ENCODE measurements at regions not wholly inside any gene's neighbourhood (a gene's known extent, or its start where the extent isn't known, plus 50 kb on each side); places are given as distances from the start of the nearest gene placed in this dataset.

DNA sequence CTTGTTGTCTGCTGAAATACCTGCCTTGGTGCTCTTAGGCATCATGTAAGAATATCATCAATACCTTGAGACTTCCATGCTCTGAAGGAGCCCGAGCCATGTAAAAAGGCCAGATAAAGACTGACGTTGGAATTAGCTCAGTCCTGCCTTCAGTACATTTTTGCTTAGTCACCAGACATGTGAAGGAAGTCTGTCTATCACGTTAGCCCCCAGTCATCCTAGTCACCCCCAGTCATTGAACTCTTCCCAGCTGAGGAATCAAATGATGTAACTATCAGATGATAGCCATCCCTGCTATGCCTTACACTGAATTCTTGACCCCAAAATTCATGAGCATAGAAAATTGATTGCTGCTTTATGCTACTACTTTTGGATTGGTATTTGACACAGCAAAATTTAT is 351.2 kb upstream of the SGO1 start:
- Histone ChIP-seq H4K20me1 (replicated peaks in 1 of 2; ENCODE audit: control insufficient read depth in 1 of 2, insufficient read depth in 2 of 2, low read length in 2 of 2) (no peaks in the 10 kb centered on the region), H3K27me3 (replicated peaks in 1 of 4; ENCODE audit: control insufficient read depth in 3 of 4, extremely low read depth in 1 of 4, insufficient read depth in 3 of 4, low read length in 3 of 4) (no peaks in the 10 kb centered on the region), H3K23me2 (ENCODE audit: low read depth, low read length) (no peaks in the 10 kb centered on the region), H3K23ac (ENCODE audit: insufficient read length) (no peak overlapping the region), H3K79me2 (ENCODE audit: control insufficient read depth in 1 of 2, insufficient read depth in 2 of 2, low read length in 2 of 2) (no peaks in the 10 kb centered on the region), H3K36me3 (ENCODE audit: control insufficient read depth in 2 of 4, insufficient read depth in 4 of 4, low read length in 3 of 4) (no peaks in the 10 kb centered on the region), H3K27ac (ENCODE audit: low read depth, low read length) (no peak overlapping the region), H3K14ac (ENCODE audit: insufficient read length) (no peak overlapping the region), H2BK120ac (replicated peaks; ENCODE audit: low read depth, low read length) (no peak overlapping the region), H3K4me1 (replicated peaks in 1 of 4; ENCODE audit: control insufficient read depth in 3 of 4, insufficient read depth in 4 of 4, low read length in 3 of 4) (no peaks in the 10 kb centered on the region; a peak in 1 of 7 replicates), H3K9me3 (ENCODE audit: insufficient read depth in 2 of 2, low read depth in 1 of 2, low read length in 1 of 2) (no peaks in the 10 kb centered on the region), H2AFZ (ENCODE audit: low read length) (no peak overlapping the region), H3K56ac (replicated peaks; ENCODE audit: insufficient read length, low read depth, low read length) (no peak overlapping the region), H2BK12ac (ENCODE audit: low read depth, low read length) (no peak overlapping the region), H3K9ac (replicated peaks in 1 of 4; ENCODE audit: extremely low read depth in 1 of 4, low read depth in 3 of 4, low read length in 3 of 4) (no peak overlapping the region), H3K4me3 (ENCODE audit: extremely low read depth in 1 of 4, insufficient read depth in 2 of 4, low read depth in 3 of 4, low read length in 4 of 4) (no peak overlapping the region), H4K8ac (ENCODE audit: extremely low read depth, insufficient read depth, low read length) (no peak overlapping the region), H3K4ac (replicated peaks; ENCODE audit: insufficient read length, low read depth, low read length) (no peak overlapping the region), H4K91ac (replicated peaks; ENCODE audit: insufficient read length, low read length) (no peak overlapping the region), H2BK15ac (ENCODE audit: low read length) (no peak overlapping the region), H2AK5ac (ENCODE audit: low read depth, low read length) (no peak overlapping the region), H3K4me2 (ENCODE audit: insufficient read depth in 1 of 2, low read depth in 2 of 2, low read length in 2 of 2) (no peak overlapping the region), H3K79me1 (ENCODE audit: low read depth, low read length) (no peaks in the 10 kb centered on the region), H3K18ac (ENCODE audit: extremely low read depth, low read length) (no peak overlapping the region), H4K5ac (ENCODE audit: insufficient read length, low read depth, low read length) (no peak overlapping the region), H2BK5ac (ENCODE audit: low read depth, low read length) (no peak overlapping the region), H2BK20ac (ENCODE audit: low read length) (no peak overlapping the region)
- ChIA-PET POLR2A (ENCODE audit: partially characterized antibody) (no interaction called here), CTCF (ENCODE audit: partially characterized antibody) (no interaction called here)
- WGBS, 2 experiments (ENCODE audit: extremely low coverage in 1 of 2, insufficient coverage in 1 of 2, insufficient read length in 1 of 2, insufficient replicate concordance in 2 of 2, low coverage in 1 of 2, low lambda C conversion rate in 2 of 2, missing lambda C conversion rate in 1 of 2), result 81% methylated on average over 3 of the region's 3 CpGs; no CpG with 5 or more reads in 1 of the 2 experiments
- DNase-seq (ENCODE audit: low read depth in 1 of 2, low spot score in 2 of 2) (no peak), FAIRE-seq (no peak)
- no peak for TF ChIP-seq TCF12 (IDR thresholded peaks at IDR 0.05; ENCODE audit: low read depth, low read length)
- TF ChIP-seq JUND (IDR thresholded peaks at IDR 0.05; ENCODE audit: low read length), result no peak
- TF ChIP-seq EGR1 (IDR thresholded peaks at IDR 0.05; ENCODE audit: borderline replicate concordance, low read depth, low read length), result no peak
- no peak for TF ChIP-seq KDM4A (IDR thresholded peaks at IDR 0.05; ENCODE audit: low read depth, low read length, severe bottlenecking)
- no peak for TF ChIP-seq USF2 (IDR thresholded peaks at IDR 0.05; ENCODE audit: low read length)
- TF ChIP-seq MAX (IDR thresholded peaks at IDR 0.05), result no peak
- TF ChIP-seq PHF8 (conservative IDR thresholded peaks at IDR 0.05; ENCODE audit: low read depth, low read length), result no peak
- TF ChIP-seq MAFK (IDR thresholded peaks at IDR 0.05; ENCODE audit: low read depth, low read length), result no peak
- no peak for TF ChIP-seq SRF (IDR thresholded peaks at IDR 0.05; ENCODE audit: low read depth, low read length)
- TF ChIP-seq RAD21 (IDR thresholded peaks at IDR 0.05 in 1 of 2, conservative IDR thresholded peaks at IDR 0.05 in 1 of 2; ENCODE audit: low read depth in 2 of 2, low read length in 2 of 2), result no peak
- TF ChIP-seq POLR2A (IDR thresholded peaks at IDR 0.05; ENCODE audit: control extremely low read depth in 1 of 2, low read depth in 2 of 2, low read length in 2 of 2), result no peak
- TF ChIP-seq BACH1 (IDR thresholded peaks at IDR 0.05; ENCODE audit: low read length), result no peak
- TF ChIP-seq SP1 (IDR thresholded peaks at IDR 0.05; ENCODE audit: low read depth, low read length), result no peak
- no peak for TF ChIP-seq SP4 (IDR thresholded peaks at IDR 0.05; ENCODE audit: low read length)
- no peak for TF ChIP-seq CEBPB (IDR thresholded peaks at IDR 0.05; ENCODE audit: low read depth, low read length)
- no peak for TF ChIP-seq TBP (IDR thresholded peaks at IDR 0.05; ENCODE audit: low read depth, low read length)
